ENCODE measurements at regions not wholly inside any gene's neighbourhood (a gene's known extent, or its start where the extent isn't known, plus 50 kb on each side); places are given as distances from the start of the nearest gene placed in this dataset.

GRCh38 chr2:221016551-221016950 is 555.6 kb downstream of the EPHA4 start:
- TF ChIP-seq HMGXB4 (CRISPR knock-in tag; IDR thresholded peaks at IDR 0.05) (no peak), SP1 (CRISPR knock-in tag; IDR thresholded peaks at IDR 0.05) (no peak), PHB (CRISPR knock-in tag; IDR thresholded peaks at IDR 0.05) (no peak), RAD51 (IDR thresholded peaks at IDR 0.05; ENCODE audit: borderline replicate concordance, low read depth) (no peak), FOXP4 (CRISPR knock-in tag; IDR thresholded peaks at IDR 0.05; ENCODE audit: borderline replicate concordance) (no peak), ZNF143 (CRISPR knock-in tag; IDR thresholded peaks at IDR 0.05) (no peak), GATA2 (CRISPR knock-in tag; IDR thresholded peaks at IDR 0.05) (no peak), NCOR1 (IDR thresholded peaks at IDR 0.05) (no peak), FOXA1 (IDR thresholded peaks at IDR 0.05; ENCODE audit: borderline replicate concordance) (no peak)

All from K562 (cell line).